ENCODE measurements at regions not wholly inside any gene's neighbourhood (a gene's known extent, or its start where the extent isn't known, plus 50 kb on each side); places are given as distances from the start of the nearest gene placed in this dataset.

- TF ChIP-seq CTCF (IDR thresholded peaks at IDR 0.05) (no peak), POLR2A (IDR thresholded peaks at IDR 0.05) (no peak)
Measured at GRCh38 chr11:134661660-134662059, 249.6 kb upstream of the B3GAT1 start.

Measured in lower leg skin (tissue), 3 donors.